Lung (tissue), 11 donors: ENCODE measurements at regions not wholly inside any gene's neighbourhood (a gene's known extent, or its start where the extent isn't known, plus 50 kb on each side); places are given as distances from the start of the nearest gene placed in this dataset.

Experiments
- ATAC-seq: fragments of 200-7000 bp; cut with Tn5 transposase; one replicate; pipeline ENCODE4 v1.9.1; 2020; ENCODE audit warnings: moderate number of reproducible peaks; ENCODE audit not compliant: insufficient read depth, low FRiP score
- DNase-seq, 3 donors: peaks; one replicate each; pipeline ENCODE4 v3.0.0-alpha.2; 2013 to 2017
- H3K27ac ChIP-seq, 2 donors: one replicate each; pipeline ENCODE4 v1.5.1; 2013; ENCODE audit warnings: mild to moderate bottlenecking in 2 of 2, moderate library complexity in 2 of 2, control low read depth in 1 of 2, inconsistent platforms in 1 of 2, low read depth in 1 of 2, low read length in 1 of 2
- H3K27me3 ChIP-seq, 3 donors: one replicate each; pipeline ENCODE4 v1.5.1; 2013; ENCODE audit warnings: low read length in 2 of 3; ENCODE audit not compliant: control insufficient read depth in 3 of 3, insufficient read depth in 3 of 3
- H3K36me3 ChIP-seq, 4 donors: one replicate each; pipeline ENCODE4 v1.5.1; 2013; ENCODE audit warnings: low read length in 4 of 4, mild to moderate bottlenecking in 1 of 4, moderate library complexity in 1 of 4; ENCODE audit not compliant: control insufficient read depth in 4 of 4, insufficient read depth in 4 of 4
- H3K4me1 ChIP-seq, 5 donors: one replicate each; pipeline ENCODE4 v1.5.1; 2013; ENCODE audit warnings: low read length in 5 of 5, mild to moderate bottlenecking in 2 of 5, moderate library complexity in 1 of 5; ENCODE audit not compliant: control insufficient read depth in 5 of 5, insufficient read depth in 5 of 5
- H3K4me3 ChIP-seq: one replicate; pipeline ENCODE4 v1.5.1; 2013; ENCODE audit warnings: mild to moderate bottlenecking, control low read depth, moderate library complexity
- H3K9ac ChIP-seq, 2 donors: one replicate each; pipeline ENCODE4 v1.5.1; 2013; ENCODE audit warnings: low read length in 2 of 2, control low read depth in 1 of 2; ENCODE audit not compliant: insufficient read depth in 1 of 2
- H3K9me3 ChIP-seq, 4 donors: one replicate each; pipeline ENCODE4 v1.5.1; 2013; ENCODE audit warnings: low read length in 3 of 4, mild to moderate bottlenecking in 1 of 4, moderate library complexity in 1 of 4; ENCODE audit not compliant: control insufficient read depth in 4 of 4, insufficient read depth in 3 of 4
- CTCF ChIP-seq: IDR thresholded peaks from 2 replicates; pipeline ENCODE4 v1.5.1; 2012; ENCODE audit warnings: mild to moderate bottlenecking; ENCODE audit errors: control extremely low read depth, extremely low read depth
- WGBS, 2 donors: extraction: QIAGEN DNeasy Blood & Tissue Kit; methylation state at CpG; one replicate each; pipeline ENCODE4 v1.1.7; 2013; 5-methylcytosine and 5-hydroxymethylcytosine counted together
- donor health status: control.
- donor health status: control.
- donor health status: Bipolar disorder and iron deficiency.
- donor health status: healthy.
- donor health status: DM: yes; HTN: yes; CAD: no.

- DNase-seq (no peak), ATAC-seq (no peak)
- no peak overlapping the region for H3K27ac ChIP-seq
- H3K4me1 ChIP-seq = peaks cover 0 to 4% (median 1%) of the 10 kb centered on the region in 5 donors
- no peaks in the 10 kb centered on the region for H3K36me3 ChIP-seq
- H3K4me3 ChIP-seq = no peak overlapping the region
- no peak for TF ChIP-seq CTCF
- H3K9ac ChIP-seq = no peak overlapping the region
- peaks cover 0 to 8% (median 0%) of the 10 kb centered on the region in 4 donors for H3K9me3 ChIP-seq
- WGBS, 2 donors = 89 to 93% methylated on average over 5 of the region's 5 CpGs
- H3K27me3 ChIP-seq = no peaks in the 10 kb centered on the region
Observed at GRCh38 chr19:30757837-30758617, 385.8 kb downstream of the ZNF536 start.

- Histone ChIP-seq H3K9ac (no peak overlapping the region), H3K27me3 (no peaks in the 10 kb centered on the region), H3K4me1 (peaks cover 0 to 1% (median 0%) of the 10 kb centered on the region in 5 donors), H3K4me3 (no peak overlapping the region), H3K36me3 (no peaks in the 10 kb centered on the region), H3K9me3 (peaks cover 0 to 10% (median 0%) of the 10 kb centered on the region in 4 donors), H3K27ac (no peak overlapping the region)
- no peak for ATAC-seq
- TF ChIP-seq CTCF = no peak
- DNase-seq = no peak
- 68 to 73% methylated on average over 10 of the region's 10 CpGs for WGBS, 2 donors
Observed at GRCh38 chr19:30757104-30757836, 385.1 kb downstream of the ZNF536 start.

GRCh38 chr19:30755581-30755980, 383.4 kb downstream of the ZNF536 start:
- H3K4me3 ChIP-seq = no peak overlapping the region
- DNase-seq (no peak), ATAC-seq (no peak)
- no peak for TF ChIP-seq CTCF
- H3K27me3 ChIP-seq = no peaks in the 10 kb centered on the region
- H3K4me1 ChIP-seq = peaks cover 0 to 1% (median 0%) of the 10 kb centered on the region in 5 donors
- peaks cover 0 to 10% (median under 1%) of the 10 kb centered on the region in 4 donors for H3K9me3 ChIP-seq
- H3K9ac ChIP-seq = no peak overlapping the region
- H3K27ac ChIP-seq = no peak overlapping the region
- H3K36me3 ChIP-seq = no peaks in the 10 kb centered on the region
- 92 to 94% methylated on average over 7 of the region's 7 CpGs for WGBS, 2 donors
